ENCODE measurements at regions not wholly inside any gene's neighbourhood (a gene's known extent, or its start where the extent isn't known, plus 50 kb on each side); places are given as distances from the start of the nearest gene placed in this dataset.
A peak's percentile ranks its signal among the peaks of the same experiment; 100 is the strongest.

DNA sequence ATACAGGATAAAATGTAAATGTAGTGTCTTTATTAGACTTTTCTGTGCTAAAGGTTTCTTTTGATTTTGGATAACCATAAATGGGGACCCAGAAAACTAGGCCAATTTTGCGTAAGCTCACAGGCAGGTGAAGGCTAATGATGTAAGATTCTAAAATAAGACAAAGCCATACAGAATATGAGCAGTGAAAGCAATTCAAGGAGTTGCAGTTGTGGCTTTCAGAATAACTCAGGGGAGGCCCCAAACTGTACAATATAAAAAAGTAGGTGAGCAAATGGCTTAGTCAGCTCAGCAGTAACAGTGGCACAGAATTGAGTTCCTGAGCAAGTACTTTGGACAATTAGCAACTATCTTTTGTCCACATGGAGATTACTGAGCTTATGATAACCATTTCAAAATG lies 81.7 kb upstream of the NRP1 start:
- no peak for DNase-seq

DNA sequence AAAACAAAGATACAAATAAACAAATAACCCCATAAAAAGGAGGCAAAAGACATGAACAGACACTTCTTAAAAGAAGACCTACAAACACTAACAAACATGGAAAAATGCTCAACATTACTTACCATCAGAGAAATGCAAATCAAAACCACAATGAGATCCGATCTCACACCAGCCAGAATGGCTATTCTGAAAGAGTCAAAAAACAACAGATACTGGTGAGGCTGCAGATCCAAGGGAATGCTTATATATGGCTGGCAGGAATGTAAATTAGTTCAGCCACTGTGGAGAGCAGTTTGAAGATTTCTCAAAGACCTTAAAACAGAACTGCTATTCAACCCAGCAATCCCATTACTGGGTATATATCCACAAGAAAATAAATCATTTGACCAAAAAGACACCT lies 80.4 kb upstream of the NRP1 start:
- DNase-seq, result no peak

DNA sequence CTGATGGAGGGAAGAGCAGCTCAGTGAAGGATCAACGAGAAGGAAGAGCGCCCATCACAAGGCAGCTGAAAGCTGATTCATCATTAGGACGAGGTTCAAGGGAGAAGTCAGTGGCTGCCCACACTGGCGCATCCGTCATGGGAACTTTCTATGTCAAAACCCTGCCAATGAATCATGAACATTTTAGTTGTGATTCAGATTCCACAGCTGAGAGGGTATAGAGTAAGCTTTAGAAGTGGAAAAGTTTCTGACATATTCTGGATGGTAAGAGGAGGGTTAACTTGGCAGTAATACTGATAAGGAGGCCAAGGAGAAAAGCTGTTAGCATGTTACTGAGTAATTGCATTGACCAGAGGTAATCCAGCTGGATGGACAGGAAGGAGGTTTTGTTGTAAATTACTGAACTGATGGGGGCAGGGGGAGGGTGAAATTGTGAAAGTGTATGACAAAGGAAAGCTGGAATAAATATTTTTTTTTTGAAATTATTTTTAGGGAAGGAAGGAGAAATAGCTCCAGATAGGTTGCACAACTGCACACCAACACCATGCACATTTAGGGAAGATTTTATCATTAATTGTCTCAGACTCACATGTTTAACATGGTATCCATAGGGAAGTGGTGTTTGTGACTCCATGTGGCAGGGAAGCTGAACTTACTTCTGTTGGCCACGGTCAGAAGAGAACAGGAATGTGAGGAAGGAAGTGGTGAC lies 78.3 kb upstream of the NRP1 start:
- DNase-seq, result peak; percentile 51 to 65

DNA sequence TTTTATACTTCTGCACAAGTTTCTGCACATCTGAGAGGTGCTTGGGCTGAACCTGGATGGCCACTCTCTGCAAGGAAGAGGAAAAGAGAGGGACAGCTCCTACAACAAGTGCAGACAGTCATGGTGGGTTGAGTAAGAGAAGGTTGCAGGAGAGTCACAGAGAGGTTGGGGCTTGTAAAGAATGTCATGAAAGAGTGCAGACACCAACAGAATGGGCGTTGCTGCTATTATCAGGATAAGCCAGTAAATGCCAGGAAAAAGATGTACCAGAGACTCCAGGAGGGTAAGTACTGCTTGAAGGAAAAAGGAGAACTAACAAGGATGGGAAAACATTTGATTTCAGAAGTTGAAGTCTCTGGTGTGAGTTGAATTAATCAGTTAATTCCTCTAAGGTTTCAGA lies 77.8 kb upstream of the NRP1 start:
- DNase-seq, result no peak

DNA sequence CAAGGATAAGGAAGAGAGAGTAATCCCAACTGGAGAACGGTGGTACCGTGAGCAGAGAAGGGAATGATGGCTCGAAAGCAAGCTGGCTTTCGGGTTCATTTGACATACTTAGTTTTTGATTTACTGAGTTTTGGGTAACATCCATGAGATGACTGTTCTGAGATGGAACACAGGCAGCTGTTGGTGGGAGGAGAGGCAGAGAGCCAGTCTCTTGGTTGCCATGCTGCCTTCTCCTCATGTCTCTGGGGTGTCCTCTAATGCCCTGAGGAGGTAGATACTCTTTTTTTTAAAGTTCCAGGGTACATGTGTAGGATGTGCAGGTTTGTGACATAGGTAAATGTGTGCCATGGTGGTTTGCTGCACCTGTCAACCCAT lies 76.4 kb upstream of the NRP1 start:
- no peak for DNase-seq

DNA sequence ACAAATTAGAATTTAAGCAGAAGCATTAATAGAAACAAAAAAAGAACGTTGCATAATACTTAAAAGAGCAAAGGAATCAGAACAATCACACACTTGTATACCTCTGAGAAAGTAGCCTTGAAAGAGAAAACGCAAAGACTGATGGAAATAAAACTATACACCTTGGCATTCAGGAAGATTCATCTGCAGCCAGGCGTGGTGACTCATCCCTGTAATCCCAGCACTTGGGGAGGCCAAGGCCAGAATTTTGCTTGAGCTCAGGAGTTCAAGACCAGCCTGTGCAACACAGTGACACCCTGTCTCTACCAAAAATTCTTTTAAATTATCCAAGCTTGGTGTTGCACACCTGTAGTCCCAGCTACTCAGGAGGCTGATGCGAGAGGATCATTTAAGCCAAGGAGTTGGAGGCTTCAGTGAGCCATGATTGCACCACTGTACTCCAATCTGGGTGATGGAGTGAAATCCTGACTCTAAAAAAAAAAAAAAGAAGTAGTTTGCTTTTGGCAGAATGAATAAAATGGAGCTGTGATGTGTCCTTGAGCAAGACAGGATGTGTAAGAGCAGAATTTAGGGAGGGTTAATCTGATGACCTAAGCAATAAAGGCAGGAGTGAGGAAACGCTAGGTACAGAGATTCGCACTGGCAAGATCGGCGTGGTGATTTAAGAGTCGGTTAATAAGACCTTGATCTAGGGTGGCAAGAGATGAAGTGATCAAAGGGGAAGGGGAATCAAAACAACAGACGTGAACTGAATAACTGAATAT lies 75.8 kb upstream of the NRP1 start:
- no peak for DNase-seq

DNA sequence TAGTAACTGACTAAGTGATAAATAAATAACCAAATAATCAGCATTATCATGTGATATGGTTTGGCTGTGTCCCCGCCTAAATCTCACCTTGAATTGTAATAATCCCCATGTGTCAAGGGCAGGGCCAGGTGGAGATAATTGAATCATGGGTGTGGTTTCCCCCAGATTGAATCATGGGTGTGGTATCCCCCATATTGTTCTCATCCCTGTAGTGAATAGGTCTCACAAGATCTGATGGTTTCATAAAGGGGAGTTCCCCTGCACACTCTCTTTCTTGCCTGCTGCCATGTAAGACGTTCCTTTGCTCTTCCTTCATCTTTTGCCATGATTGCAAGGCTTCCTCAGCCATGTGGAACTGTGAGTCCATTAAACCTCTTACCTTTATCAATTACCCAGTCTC lies 72.1 kb upstream of the NRP1 start:
- no peak for DNase-seq

DNA sequence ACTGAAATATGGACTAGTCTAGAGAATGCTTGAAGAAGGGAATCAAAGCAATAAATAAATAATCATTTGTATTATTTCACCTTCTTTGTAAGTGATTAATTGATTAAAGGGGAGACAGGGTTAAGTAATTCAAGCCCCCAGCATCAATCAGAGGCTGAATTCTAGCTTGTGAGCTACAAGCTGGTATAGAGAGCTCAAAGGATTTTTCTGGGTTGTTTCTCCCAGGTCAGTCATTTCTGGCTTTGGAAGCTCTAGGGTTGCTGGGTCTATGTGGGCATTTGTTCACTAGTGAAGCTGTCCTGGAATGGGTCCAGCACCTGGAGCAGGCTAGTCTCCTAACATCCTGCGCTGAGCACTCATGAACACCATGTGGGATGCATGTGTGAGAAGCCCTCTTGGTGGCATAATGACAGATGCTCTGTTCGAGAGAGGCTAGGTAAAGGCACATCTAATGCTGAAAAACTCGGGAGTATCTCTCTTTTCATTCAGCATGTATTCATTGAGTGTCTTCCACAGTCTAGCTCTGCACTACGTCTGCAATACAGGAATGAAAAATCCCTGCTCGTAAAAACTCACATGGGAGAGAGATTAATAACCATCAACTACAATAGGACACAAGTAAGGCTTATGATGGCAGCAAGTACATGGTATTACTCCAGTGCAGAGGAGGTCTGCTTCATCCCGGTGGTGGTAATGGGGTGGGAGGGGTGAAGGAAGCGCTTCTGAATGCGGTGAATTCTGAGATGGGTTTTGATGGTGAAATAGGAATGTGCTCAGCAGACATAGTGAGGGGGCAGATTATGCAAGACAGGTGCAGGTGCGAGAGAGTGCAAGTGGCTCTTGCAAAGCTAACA lies 68.0 kb upstream of the NRP1 start:
- DNase-seq, result no peak

DNA sequence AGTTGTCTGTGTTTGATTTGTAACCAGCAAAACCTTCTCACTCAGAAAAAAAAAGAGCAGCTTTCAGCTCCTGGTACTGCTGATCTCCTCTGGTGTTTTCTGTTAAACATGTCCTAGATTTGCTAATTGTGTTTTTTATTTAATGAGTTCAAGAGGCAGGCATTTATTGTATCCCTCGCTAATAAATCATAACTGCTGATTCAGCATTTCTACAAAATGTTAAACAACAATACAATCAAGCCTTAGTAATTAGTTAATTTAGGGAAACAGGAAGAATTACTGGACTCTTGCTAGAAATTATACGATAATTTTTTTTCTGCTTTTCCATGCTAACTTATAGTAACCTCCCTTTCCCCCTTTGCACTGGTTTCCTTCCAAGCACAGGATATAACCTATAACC lies 66.8 kb upstream of the NRP1 start:
- no peak for DNase-seq

DNA sequence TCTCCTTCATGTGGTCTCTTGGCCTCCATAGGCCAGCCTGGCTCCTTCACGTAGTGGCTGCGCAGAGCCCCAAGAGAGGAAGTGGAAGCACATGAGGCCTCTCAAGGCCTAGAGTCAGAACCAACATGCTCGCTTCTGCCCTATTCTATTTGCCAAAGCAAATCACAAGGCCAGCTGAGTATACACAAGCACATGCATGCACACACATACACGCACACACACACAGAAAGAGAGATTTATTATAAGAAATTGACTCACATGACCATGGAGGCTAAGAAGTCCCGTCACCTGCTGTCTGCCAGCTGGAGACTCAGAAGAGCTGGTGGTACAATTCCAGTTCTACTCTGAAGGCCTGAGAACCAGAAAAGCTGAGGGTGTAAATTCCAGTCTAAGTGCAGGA lies 64.3 kb upstream of the NRP1 start:
- no peak for DNase-seq

DNA sequence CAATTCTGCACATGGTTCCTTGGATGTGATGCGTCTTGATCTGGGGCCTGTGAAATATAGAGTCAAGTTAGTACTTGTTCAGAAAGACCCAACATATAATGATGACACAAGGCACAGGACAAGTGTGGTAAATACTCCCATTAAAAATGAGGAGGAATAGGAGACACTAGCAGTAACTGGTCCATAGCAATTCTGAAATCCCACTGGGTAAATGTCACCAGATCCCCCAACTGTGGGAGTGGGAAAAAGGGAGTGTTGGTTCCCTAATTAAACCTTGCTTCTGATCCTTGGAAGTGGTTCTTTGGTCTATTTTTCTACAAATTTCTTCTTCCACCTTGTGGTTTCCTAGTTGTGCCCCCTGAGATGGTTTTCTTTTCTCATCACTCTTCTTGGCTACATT lies 62.5 kb upstream of the NRP1 start:
- no peak for DNase-seq

DNA sequence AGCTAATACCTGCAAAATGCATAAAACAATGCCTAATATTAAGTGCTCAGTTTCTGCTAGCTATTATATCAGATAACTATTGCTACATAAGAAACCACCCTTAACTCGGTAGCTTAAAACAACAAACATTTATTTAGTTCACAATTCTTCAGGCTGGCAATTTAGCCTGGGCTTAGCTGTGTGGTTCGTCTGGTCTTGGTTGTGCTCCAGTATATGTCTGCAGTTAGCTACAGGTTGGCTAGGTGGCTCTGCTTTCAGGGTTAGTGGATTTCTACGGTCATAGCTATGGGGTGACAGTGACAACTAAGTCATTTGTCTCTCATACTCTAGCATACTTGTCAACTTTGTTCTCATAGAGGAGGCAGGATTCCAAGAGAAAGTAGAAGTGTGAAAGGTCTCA lies 61.8 kb upstream of the NRP1 start:
- no peak for DNase-seq

DNA sequence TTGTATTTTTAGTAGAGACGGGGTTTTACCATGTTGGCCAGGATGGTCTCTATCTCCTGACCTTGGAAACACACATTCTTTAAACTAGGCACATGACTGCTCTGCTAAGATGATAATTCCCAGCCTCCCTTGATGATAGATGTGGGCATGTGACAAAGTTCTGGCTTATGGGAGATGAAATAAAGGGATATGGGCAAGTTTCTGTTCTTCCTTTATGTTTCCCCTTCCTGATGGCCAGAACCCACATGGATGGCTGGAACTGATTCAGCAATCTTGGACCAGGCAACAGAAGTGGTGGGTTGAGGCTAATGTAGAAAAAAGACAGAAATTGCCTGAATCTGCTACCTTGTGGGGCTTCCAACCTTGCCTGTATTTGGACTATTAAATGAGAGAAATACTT lies 60.7 kb upstream of the NRP1 start:
- no peak for DNase-seq

DNA sequence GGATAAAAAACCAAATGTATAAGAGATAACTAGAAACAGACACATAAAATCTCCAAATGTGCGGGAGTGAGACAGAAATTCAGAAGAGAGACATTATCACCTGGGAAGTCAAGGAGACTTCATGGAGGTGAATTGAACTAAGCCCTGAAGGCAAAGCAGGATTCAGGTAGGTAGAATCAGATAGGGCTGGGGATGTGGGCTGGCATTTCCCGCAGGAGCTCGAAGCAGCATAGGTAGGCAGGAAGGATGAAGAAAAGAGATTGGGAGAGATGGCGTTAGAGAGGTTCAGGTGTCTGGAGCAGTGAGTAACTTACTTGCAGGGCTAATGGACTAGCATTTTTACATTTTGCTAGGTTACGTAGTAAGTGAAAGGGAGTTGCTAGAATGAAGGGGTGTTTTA lies 58.2 kb upstream of the NRP1 start:
- no peak for DNase-seq

DNA sequence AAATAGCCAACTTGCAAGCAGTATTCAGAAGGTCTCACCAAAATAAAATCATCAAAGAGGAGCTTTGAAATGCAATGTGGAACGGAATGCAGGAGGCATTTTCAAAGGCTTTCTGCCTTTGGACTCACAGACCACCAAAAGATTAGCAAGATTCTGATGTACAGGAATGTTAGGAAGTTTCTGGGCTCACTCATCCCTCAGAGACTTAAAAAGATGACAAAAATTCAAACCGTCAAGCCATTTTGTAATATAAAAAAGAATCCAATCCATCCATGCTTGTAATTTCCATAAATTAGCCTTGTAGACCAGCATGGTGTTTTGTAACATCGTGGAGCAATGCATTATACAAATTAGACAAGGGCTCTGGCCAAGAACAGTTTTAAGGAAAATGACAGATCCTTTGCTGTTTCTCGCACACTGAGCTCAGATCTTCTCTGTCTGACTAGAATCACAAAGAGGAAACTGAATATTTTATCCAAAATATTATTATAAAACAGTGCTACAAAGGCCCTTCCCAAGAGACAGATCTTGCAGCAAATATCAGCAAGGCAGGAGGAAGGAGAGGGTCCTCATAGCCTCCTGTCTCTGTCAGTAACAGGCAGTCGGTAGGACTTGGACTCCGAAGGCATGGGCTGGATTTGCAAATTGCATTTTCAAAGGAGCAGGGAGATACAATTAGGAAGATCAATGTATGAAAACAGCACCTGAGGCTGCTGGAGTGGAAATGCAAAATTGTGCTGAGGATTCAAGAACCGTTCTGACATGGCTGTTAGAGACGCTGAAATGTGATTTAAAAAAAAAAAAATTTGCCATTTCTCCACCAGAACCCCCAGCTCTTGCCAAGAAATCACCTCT lies 57.4 kb upstream of the NRP1 start:
- no peak for DNase-seq

DNA sequence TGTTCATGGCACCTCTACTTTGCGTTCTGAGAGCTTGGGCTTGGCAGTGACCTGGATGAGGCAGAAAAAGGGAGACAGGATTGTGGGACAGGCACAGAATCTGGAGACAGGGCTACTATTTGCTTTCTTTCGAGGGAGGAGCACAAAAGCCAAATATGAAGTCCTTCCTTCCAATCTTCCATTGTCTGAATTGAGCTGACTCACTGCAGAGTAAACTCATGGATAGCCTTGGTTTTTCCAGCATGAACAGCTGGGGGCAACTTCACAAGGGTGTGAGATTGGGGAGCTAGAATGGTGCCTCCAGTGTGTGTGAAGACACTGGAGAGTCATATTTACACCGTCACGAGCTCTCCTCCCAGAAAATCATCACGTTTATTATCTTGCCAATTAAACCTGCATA lies 55.6 kb upstream of the NRP1 start:
- no peak for DNase-seq

DNA sequence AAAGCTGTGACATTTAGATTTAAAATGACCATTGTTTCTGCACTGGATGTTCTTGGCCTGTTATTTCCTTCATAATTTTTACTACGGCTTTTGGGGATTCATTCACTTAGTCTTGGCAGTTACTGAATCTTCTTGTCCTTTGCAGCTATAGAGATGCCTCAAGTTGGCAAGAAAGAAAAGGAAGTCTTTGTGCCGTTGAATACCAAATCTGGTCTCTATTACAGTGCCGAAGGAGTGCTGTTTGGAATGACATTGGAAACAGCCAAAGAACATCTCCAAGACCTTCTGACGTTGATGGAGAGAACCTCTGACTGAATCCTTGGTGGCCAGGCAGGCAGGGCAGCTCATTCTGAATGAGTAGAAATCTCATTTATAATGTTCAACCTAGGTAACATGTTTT lies 54.3 kb upstream of the NRP1 start:
- no peak for DNase-seq

DNA sequence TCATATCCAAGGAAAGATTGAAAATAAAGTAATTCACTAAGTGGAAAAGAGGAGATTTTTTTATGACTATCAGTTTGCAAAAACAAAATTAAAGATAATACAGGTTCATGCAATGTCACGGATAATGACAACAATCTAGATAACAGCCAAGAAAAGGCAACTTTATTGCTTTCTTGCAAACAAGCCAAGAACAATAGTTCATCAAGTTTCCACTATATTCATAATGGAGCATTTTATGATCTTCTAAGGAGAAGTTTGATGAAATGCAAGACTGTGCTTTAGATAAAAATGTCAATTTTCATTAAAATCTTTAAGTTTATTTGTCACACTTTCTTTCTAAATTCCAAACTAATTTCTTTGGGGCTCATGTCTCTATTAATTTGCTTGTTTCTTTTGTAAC lies 53.9 kb upstream of the NRP1 start:
- DNase-seq, result no peak

DNA sequence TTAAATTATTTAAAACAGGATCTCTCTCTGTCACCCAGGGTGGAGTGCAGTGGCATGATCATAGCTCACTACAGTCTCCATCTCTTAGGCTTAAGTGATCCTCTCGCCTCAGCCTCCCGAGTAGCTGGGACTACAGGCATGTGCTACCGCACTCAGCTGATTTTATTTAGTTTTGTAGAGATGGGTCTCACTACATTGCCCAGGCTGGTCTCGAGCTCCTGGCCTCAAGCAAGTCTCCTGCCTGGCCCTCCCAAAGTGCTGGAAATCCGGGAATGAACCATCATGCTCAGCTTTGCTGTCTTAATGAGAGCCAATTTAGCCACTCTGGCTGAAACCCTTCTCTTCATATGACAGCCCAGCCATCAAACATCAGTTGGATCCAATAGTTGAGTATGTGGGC lies 53.3 kb upstream of the NRP1 start:
- DNase-seq, result no peak

DNA sequence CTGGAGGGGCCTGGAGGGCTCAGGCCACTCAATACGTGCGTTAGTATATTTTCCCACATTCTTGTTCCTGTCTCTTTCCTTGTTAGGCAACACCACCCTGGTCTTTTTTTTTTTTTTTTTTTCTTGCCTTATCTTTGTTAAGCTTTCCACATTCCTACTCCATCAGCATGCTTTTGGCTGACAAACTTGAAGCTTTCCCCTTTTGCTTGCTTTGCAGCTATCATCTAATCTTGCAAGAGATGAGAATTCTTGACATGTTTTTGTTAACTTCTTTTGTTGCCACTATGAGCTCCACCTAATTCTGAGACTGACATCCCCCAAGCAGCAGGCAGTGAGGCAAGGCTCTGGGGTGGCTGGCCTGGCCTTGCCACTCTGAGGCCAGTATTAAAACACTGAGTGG lies 52.5 kb upstream of the NRP1 start:
- DNase-seq, result no peak

DNA sequence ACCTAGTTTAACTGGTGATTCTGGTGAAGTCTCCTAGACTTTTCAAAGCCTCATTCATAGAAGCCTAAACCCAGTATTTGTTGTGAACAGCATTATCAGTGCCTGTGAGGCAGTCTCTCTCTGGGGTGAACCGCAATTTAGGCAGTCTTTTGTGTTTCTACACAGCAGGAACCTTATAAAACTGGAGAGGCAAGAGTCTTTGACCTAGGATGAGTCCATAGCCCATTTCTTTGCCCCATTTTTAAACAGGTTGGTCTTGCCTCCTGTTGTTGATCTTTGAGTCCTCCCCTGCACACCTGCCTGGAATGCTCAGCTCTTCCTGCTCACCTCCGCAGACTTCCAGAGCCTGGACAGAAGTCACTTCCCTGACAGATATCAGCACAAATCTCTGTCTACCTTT lies 51.2 kb upstream of the NRP1 start:
- DNase-seq, result no peak

DNA sequence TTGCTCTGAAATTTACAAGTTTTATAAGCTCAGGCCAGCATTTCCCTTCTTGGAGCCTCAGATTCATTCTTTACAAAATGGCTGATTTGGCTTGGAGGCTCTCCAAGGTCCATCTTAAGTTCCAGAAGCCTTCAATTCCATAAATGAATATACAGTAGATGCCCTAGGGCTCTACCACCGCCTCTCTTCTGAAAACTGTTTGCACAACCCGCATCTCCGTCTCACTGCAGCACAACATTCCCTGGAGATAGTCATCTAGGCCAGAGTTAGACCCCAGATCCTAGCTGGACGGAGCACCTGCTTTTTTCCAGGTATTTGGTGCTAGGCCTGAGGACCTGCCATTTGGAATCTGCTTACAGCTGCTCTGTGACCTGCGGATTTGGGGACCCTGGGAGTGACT lies 50.5 kb upstream of the NRP1 start:
- no peak for DNase-seq
